GM18868 (cell line): ENCODE measurements at regions not wholly inside any gene's neighbourhood (a gene's known extent, or its start where the extent isn't known, plus 50 kb on each side); places are given as distances from the start of the nearest gene placed in this dataset.
"Not testable (repeated sequence)": the region's sequence is repeated elsewhere in the genome, so short reads cannot be mapped to it uniquely, and the experiment has no call there.

Experiments used
- ATAC-seq: cut with Tn5 transposase; IDR thresholded peaks from one replicate; pipeline ENCODE4 v1.9.1; 2021; ENCODE audit warnings: mild to moderate bottlenecking, moderate library complexity; ENCODE audit not compliant: unreplicated experiment

GRCh38 chr6:142633317-142633716 lies 311.7 kb downstream of the HIVEP2 start:
- no peak for ATAC-seq

DNA sequence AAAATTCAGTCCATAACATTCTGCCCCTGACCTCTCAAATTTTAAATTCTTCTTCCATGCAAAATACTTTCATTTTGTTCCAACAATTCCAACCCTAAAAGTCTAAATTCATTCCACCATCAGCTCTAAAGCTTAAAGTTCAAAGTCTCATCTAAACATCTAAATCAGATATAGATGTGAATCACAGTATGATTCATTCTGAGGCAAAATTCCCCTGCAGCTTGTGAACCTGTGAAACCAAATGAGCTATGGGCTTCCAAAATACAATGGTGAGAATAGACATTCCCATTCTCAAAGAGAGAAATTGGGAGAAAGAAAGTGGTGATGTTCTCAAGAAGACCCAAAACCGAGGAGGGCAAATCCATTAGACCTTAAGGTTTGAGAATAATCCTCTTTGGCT lies 309.8 kb downstream of the HIVEP2 start:
- peak; percentile 61 for ATAC-seq

- ATAC-seq, result no peak
Observed at GRCh38 chr6:142637624-142638351, 307.2 kb downstream of the HIVEP2 start.

GRCh38 chr6:142642651-142643050 lies 302.3 kb downstream of the HIVEP2 start:
- no peak for ATAC-seq

- ATAC-seq, result no peak
Observed at GRCh38 chr6:142644866-142645265, 300.1 kb downstream of the HIVEP2 start.

DNA sequence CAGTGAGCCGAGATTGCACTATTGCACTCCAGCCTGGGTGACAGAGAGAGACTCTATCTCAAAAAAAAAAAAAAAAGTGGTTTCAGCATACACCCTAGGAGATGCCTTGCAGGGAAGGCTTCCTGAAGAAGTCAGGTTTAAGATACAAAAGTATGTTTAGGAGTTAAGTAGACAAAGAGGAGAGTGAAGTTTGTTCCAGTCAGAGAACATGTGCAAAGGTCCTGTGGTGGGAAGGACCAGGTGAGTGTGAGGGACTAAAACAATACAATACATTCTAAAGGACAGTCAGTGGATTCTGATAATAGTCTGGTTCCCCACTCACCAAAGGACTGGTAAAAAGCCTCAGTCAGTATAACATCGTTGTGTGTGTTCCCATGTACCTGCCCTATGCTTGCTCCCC lies 299.3 kb downstream of the HIVEP2 start:
- ATAC-seq, result no peak

DNA sequence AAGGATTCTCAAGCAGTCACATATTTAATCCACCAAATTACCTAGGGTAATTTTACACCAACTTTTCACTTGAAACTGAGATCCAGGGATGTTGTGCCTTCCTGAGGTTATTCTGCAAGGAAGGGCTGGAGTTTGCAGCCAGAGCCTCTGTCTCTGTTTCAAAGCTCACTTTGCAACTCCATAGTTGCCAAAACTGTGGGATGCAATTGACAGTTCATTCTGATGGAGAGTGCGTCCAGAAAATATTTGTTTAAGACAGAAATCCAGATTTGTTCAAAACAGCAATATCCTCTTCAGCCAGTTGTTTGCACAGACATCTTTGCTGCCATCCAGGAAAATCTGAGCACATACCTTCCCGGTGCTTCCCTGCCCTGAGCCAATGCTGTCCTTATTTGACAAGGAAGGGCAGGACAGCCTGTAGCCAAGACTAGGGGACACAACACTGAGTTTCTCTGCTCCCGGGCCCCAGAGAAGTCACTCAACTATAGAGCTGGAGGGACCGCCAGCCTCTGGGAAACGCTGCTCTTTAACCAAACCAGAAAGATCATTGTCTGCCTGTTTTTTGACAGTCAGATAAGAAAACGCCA lies 297.4 kb downstream of the HIVEP2 start:
- ATAC-seq, result no peak

DNA sequence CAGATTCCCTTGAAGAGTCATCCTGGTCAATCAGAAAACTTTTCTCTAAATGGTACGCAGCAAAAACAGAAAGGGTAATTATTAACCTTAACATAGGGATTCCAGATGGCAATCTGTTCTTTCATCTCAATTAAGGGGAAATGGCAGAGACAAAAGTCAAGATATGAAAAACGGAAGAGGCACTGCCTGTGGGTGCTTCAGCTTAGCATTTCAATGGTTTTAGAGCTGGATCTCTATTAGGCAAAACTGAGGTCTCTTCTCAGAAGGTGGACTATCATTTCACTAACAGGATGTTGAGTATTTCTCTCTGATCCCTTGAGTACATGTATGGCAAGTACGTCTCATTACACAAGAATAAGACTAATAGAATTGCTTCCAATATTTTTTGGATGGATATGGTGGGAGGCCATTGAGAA lies 296.9 kb downstream of the HIVEP2 start:
- ATAC-seq, result no peak

- ATAC-seq, result no peak
Observed at GRCh38 chr6:142648526-142648925, 296.4 kb downstream of the HIVEP2 start.

- ATAC-seq, result not testable (repeated sequence)
Observed at GRCh38 chr6:142649438-142650234, 295.3 kb downstream of the HIVEP2 start.

DNA sequence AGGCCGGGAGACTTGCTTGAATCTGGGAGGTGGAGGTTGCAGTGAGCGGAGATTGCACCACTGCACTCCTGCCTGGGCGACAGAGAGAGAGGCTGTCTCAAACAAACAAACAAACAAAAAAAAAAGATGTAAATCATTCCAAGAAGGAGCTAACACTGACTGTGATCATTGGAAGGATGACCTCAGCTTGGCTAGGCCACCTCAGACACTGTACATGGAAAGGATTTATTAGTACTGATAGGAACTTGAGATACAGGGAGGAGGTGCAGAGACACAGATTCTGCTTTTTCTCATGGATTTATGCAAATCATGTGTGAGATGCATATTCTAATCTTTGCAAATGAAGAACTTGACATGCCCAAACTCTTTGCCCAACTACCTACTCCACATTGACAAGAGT lies 293.6 kb downstream of the HIVEP2 start:
- no peak for ATAC-seq

DNA sequence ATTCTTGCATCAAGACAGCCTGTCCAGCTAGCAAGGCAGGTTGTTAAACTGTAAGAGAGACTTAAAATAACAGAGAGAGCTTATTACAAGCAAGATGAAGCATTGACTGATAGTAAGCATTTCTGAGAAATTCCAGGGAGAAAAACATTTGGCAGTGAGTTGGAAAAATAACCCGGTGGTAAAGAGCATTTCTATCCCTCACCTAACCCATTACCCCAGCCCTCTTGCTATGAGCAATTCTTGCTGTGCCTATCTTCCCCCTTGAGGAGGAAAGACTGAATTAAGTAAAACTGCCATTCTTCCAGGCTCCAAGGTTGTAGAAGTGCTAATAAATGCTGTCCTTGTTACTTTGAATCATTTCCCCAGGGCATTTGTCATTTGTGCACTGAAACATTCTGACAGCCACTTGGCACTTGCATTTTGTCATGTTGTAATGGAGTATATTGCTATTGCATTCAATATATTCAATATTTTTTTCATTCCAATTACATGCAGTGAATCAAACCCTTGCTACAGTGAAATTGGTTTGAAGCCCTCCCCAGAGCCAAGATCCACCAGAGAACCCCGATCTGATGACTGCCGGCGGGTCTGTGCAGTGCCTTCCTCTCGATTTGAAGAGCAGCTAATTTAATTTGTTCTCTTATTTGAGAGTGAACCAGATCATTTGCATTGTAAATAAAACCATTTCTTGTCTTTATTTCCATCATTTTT lies 291.1 kb downstream of the HIVEP2 start:
- no peak for ATAC-seq

- no peak for ATAC-seq
Observed at GRCh38 chr6:142659661-142660060, 285.3 kb downstream of the HIVEP2 start.

DNA sequence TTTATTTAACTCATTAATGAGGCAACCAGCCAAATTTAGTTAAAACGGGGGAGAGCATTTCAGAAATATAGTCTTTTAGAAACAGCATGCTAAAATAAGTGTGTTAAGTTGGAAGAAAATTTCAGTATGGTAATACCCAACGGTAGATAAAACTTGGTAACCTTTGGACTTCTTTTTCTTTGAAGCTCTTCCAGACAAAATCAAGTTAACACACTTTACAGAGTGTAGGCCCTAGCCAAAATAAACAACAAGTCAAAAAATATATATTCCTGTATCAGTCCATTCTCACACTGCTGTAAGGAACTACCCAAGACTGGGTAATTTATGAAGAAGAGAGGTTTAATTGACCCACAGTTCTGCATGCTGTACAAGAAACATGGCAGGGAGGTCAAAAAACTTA lies 279.6 kb downstream of the HIVEP2 start:
- ATAC-seq, result no peak

- no peak for ATAC-seq
Observed at GRCh38 chr6:142666599-142667185, 278.3 kb downstream of the HIVEP2 start.

- ATAC-seq, result no peak
Observed at GRCh38 chr6:142669471-142670351, 275.3 kb downstream of the HIVEP2 start.

GRCh38 chr6:142671791-142672190 lies 273.2 kb downstream of the HIVEP2 start:
- ATAC-seq, result peak; percentile 96

DNA sequence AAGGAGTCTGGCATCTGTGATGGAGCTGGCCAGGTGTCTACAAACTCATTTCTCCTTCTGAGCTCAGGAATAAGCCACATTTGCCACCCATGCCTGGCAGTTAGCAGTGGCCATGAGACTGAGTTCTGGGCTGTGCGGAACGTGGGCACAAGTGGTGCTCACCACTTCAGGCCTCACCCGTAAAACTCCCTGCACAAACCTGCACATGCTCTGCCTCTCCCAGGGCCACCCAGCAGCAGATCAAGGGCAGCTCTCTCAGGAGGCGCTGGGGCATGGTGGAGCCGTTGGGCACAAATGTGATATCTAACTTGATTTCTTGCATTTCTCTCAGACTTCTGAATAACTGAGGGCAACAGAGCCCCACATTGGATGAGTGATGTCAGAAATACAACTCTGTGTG lies 269.5 kb downstream of the HIVEP2 start:
- no peak for ATAC-seq

GRCh38 chr6:142676027-142676443 lies 268.9 kb downstream of the HIVEP2 start:
- no peak for ATAC-seq

DNA sequence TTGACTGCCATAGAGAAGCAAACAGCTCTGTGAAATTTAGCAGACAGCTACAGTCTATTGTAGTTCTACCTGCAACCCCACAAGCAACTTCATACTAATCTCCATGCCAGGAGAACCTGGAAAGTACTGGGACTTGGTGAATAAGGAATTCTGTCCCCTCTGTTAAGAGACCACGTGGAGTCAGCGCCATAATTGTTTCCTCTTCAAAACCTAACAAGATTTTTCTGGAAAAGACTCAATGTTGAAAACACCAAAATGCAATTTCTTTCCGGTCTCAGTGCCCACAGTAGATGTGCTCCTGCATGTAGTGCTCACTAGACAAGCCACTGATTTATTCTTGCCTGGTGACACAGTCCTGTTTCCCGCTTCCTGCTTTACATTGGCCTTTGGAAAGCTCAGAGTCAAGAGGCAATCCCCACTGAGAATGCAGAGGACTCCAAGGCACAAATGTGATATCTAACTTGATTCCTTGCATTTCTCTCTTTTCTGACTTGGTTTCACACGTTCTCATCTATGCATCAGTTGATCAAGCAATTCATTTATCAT lies 268.3 kb downstream of the HIVEP2 start:
- no peak for ATAC-seq
